ENCODE measurements at regions not wholly inside any gene's neighbourhood (a gene's known extent, or its start where the extent isn't known, plus 50 kb on each side); places are given as distances from the start of the nearest gene placed in this dataset.
A peak's percentile ranks its signal among the peaks of the same experiment; 100 is the strongest.

- no peak overlapping the region for H3K4me3 ChIP-seq (replicated peaks; ENCODE audit: insufficient read depth, low read length)
- no peak for TF ChIP-seq POLR2AphosphoS5 (IDR thresholded peaks at IDR 0.05; ENCODE audit: low read depth)
- no peak for TF ChIP-seq SPI1 (IDR thresholded peaks at IDR 0.05; ENCODE audit: borderline replicate concordance, low read depth)
- no peak for TF ChIP-seq GABPA (IDR thresholded peaks at IDR 0.05; ENCODE audit: low read depth)
- TF ChIP-seq, protein P1, sequence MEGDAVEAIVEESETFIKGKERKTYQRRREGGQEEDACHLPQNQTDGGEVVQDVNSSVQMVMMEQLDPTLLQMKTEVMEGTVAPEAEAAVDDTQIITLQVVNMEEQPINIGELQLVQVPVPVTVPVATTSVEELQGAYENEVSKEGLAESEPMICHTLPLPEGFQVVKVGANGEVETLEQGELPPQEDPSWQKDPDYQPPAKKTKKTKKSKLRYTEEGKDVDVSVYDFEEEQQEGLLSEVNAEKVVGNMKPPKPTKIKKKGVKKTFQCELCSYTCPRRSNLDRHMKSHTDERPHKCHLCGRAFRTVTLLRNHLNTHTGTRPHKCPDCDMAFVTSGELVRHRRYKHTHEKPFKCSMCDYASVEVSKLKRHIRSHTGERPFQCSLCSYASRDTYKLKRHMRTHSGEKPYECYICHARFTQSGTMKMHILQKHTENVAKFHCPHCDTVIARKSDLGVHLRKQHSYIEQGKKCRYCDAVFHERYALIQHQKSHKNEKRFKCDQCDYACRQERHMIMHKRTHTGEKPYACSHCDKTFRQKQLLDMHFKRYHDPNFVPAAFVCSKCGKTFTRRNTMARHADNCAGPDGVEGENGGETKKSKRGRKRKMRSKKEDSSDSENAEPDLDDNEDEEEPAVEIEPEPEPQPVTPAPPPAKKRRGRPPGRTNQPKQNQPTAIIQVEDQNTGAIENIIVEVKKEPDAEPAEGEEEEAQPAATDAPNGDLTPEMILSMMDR (IDR thresholded peaks at IDR 0.05; ENCODE audit: insufficient read depth, low read length): no peak
- TF ChIP-seq, protein P2, sequence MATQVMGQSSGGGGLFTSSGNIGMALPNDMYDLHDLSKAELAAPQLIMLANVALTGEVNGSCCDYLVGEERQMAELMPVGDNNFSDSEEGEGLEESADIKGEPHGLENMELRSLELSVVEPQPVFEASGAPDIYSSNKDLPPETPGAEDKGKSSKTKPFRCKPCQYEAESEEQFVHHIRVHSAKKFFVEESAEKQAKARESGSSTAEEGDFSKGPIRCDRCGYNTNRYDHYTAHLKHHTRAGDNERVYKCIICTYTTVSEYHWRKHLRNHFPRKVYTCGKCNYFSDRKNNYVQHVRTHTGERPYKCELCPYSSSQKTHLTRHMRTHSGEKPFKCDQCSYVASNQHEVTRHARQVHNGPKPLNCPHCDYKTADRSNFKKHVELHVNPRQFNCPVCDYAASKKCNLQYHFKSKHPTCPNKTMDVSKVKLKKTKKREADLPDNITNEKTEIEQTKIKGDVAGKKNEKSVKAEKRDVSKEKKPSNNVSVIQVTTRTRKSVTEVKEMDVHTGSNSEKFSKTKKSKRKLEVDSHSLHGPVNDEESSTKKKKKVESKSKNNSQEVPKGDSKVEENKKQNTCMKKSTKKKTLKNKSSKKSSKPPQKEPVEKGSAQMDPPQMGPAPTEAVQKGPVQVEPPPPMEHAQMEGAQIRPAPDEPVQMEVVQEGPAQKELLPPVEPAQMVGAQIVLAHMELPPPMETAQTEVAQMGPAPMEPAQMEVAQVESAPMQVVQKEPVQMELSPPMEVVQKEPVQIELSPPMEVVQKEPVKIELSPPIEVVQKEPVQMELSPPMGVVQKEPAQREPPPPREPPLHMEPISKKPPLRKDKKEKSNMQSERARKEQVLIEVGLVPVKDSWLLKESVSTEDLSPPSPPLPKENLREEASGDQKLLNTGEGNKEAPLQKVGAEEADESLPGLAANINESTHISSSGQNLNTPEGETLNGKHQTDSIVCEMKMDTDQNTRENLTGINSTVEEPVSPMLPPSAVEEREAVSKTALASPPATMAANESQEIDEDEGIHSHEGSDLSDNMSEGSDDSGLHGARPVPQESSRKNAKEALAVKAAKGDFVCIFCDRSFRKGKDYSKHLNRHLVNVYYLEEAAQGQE (IDR thresholded peaks at IDR 0.05; ENCODE audit: insufficient replicate concordance, low read depth): no peak
- DNase-seq (ENCODE audit: low read depth in 1 of 2, low spot score in 1 of 2): no peak
- no peaks in the 10 kb centered on the region for H3K27me3 ChIP-seq (ENCODE audit: insufficient read depth, poor library complexity, severe bottlenecking)
- H3K27ac ChIP-seq (replicated peaks): no peak overlapping the region
Measured at GRCh38 chr5:36530215-36530614, 76.2 kb upstream of the SLC1A3 start.

DNA sequence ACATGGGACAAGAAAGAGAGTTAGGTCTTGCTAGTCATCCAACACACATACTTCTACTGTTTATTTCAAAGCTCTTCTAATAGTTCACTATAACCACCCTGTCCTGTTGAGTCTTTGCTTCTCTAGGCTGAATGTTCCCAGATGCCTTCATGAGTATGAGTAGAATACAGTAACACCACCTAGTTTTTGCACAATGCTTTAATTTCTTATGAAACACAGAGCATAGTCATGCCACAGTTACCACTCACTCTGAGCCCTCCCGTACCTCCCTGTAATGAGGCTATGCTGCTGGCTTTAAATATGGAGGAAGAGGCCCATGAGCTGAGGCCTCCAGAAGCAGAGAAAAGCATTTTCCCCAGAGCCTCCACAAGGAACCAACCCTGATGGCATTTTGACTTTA is 75.0 kb upstream of the SLC1A3 start:
- H3K27me3 ChIP-seq (ENCODE audit: insufficient read depth, poor library complexity, severe bottlenecking): no peaks in the 10 kb centered on the region
- TF ChIP-seq, protein P2 (IDR thresholded peaks at IDR 0.05; ENCODE audit: insufficient replicate concordance, low read depth): no peak
- TF ChIP-seq GABPA (IDR thresholded peaks at IDR 0.05; ENCODE audit: low read depth) (no peak), POLR2AphosphoS5 (IDR thresholded peaks at IDR 0.05; ENCODE audit: low read depth) (no peak), SPI1 (IDR thresholded peaks at IDR 0.05; ENCODE audit: borderline replicate concordance, low read depth) (no peak)
- TF ChIP-seq, protein P1 (IDR thresholded peaks at IDR 0.05; ENCODE audit: insufficient read depth, low read length): no peak
- no peak overlapping the region for H3K4me3 ChIP-seq (replicated peaks; ENCODE audit: insufficient read depth, low read length)
- DNase-seq (ENCODE audit: low read depth in 1 of 2, low spot score in 1 of 2): peak in 1 of 2 experiments; percentile 49
- H3K27ac ChIP-seq (replicated peaks): no peak overlapping the region

DNA sequence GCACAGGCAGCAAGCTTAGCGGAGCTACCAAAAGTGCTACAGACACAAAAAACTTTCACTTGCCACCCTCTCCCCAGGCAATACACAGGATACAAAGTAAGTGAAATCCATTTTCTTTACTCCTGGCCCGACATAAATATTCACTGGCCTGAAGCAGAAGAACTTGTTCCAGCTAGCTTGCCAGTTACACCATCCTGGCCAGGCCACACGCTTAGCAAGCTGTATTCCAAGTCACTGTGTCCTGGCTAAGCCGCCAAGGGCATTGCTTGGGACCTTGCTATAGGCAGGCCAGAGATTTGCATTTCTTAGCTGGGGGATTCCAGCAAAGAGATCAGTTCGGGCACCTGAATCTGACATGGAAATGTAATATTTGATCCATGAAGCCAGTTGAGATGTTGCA is 71.0 kb upstream of the SLC1A3 start:
- Histone ChIP-seq H3K27me3 (ENCODE audit: insufficient read depth, poor library complexity, severe bottlenecking) (no peaks in the 10 kb centered on the region), H3K4me3 (replicated peaks; ENCODE audit: insufficient read depth, low read length) (no peak overlapping the region), H3K27ac (replicated peaks) (no peak overlapping the region)
- TF ChIP-seq, protein P1 (IDR thresholded peaks at IDR 0.05; ENCODE audit: insufficient read depth, low read length): no peak
- TF ChIP-seq POLR2AphosphoS5 (IDR thresholded peaks at IDR 0.05; ENCODE audit: low read depth) (no peak), GABPA (IDR thresholded peaks at IDR 0.05; ENCODE audit: low read depth) (no peak), SPI1 (IDR thresholded peaks at IDR 0.05; ENCODE audit: borderline replicate concordance, low read depth) (no peak)
- TF ChIP-seq, protein P2 (IDR thresholded peaks at IDR 0.05; ENCODE audit: insufficient replicate concordance, low read depth): no peak
- no peak for DNase-seq (ENCODE audit: low read depth in 1 of 2, low spot score in 1 of 2)

Data from HL-60 (cell line).